Left lung (tissue), 4 donors: ENCODE measurements at regions not wholly inside any gene's neighbourhood (a gene's known extent, or its start where the extent isn't known, plus 50 kb on each side); places are given as distances from the start of the nearest gene placed in this dataset.
A peak's percentile ranks its signal among the peaks of the same experiment; 100 is the strongest.
"Not testable (repeated sequence)": the region's sequence is repeated elsewhere in the genome, so short reads cannot be mapped to it uniquely, and the experiment has no call there.

ENCODE experiments used
- ATAC-seq: fragments of 200-7000 bp; cut with Tn5 transposase; one replicate; pipeline ENCODE4 v1.9.1; 2020; ENCODE audit warnings: moderate library complexity
- DNase-seq, 4 donors: peaks; one replicate each; pipeline ENCODE4 v3.0.0-alpha.2; 2013 to 2020
- H3K27ac ChIP-seq, 2 donors: fragments of 200-600 bp; sonication (generic) in 1 of 2; one replicate each; pipeline versions ENCODE4 v1.5.0 to v1.8.0; 2020 to 2021
- H3K27me3 ChIP-seq, 2 donors: fragments of 200-600 bp; sonication (generic) in 1 of 2; one replicate each; pipeline versions ENCODE4 v1.5.0 to v1.8.0; 2020 to 2021
- H3K36me3 ChIP-seq, 2 donors: fragments of 200-600 bp; sonication (generic) in 1 of 2; one replicate each; pipeline versions ENCODE4 v1.5.0 to v1.8.0; 2020 to 2021
- H3K4me1 ChIP-seq, 2 donors: fragments of 200-600 bp; one replicate each; pipeline ENCODE4 v1.8.0; 2021
- H3K4me3 ChIP-seq, 2 donors: fragments of 200-600 bp; sonication (generic) in 1 of 2; one replicate each; pipeline versions ENCODE4 v1.5.0 to v1.8.0; 2020 to 2021; ENCODE audit warnings: mild to moderate bottlenecking in 1 of 2
- H3K9me3 ChIP-seq, 2 donors: fragments of 200-600 bp; sonication (generic) in 1 of 2; one replicate each; pipeline versions ENCODE4 v1.5.0 to v1.8.0; 2020 to 2021
- CTCF ChIP-seq, 2 donors: fragments of 200-600 bp; sonication (generic) in 1 of 2; IDR thresholded peaks; one replicate each; pipeline versions ENCODE4 v1.5.0 to v1.8.0; 2021; ENCODE audit warnings: antibody characterized with exemption in 2 of 2
- intact Hi-C, 2 donors: fragments of 100-400 bp; cut with DNase I; formaldehyde crosslinking; loops; one replicate each; pipeline versions ENCODE4 v1.11.2 to v1.14.2; 2022
- donor health status: DM: no; HTN: yes; CAD: no.
- donor health status: DM: no; HTN: no; CAD: no.

DNA sequence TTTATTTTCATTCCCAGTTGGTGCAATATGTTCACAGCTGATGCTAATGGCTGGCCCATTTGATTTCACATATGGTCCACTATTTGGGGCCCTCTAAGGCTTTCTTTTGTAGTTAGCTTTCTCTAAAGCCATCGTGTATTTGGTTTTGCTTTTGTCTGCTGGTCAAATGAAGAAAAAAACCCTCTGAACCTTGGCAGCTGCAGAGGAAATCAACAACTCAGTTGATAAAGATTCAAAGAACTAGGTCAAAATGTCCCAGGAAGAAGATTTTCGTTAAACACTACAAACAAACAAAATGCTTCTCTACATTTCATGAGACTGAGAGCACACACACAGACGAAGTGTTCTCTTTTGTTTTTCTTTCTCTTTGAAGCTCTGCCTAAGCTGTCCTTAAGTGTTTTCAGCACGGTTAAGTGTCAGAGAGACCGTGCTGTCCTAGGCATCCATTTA is 655.0 kb downstream of the RWDD3 start:
- Histone ChIP-seq H3K4me1 (no peaks in the 10 kb centered on the region), H3K4me3 (no peak overlapping the region), H3K27ac (no peak overlapping the region), H3K36me3 (no peaks in the 10 kb centered on the region), H3K27me3 (no peaks in the 10 kb centered on the region), H3K9me3 (peaks cover 0 to 5% of the 10 kb centered on the region in 2 donors)
- no peak for TF ChIP-seq CTCF (IDR thresholded peaks at IDR 0.05)
- intact Hi-C loops: no loop called here
- DNase-seq: peak in 2 of 4 donors; percentile 14 to 16
- no peak for ATAC-seq

DNA sequence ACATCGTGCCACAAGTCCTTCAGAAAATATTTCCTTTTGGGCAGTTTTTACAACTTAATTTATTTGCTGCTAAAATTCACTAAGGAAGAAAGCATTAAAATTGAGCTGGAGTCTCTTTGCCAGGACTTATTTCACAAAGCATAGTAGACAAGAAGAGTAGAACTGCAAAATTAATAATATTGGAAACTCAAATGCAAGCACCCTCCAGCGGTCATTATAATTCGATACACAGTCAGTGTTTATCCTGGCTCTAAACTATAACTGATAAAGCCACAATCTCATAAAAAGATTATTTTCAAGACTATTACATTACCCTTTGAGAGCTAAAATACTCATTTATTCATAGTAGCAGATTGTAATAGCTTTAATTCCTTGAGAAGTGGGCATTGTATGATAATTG is 655.4 kb downstream of the RWDD3 start:
- intact Hi-C loops: no loop called here
- DNase-seq: no peak
- TF ChIP-seq CTCF (IDR thresholded peaks at IDR 0.05): no peak
- H3K27ac ChIP-seq: no peak overlapping the region
- no peaks in the 10 kb centered on the region for H3K4me1 ChIP-seq
- ATAC-seq: no peak
- no peak overlapping the region for H3K4me3 ChIP-seq
- peaks cover 0 to 5% of the 10 kb centered on the region in 2 donors for H3K9me3 ChIP-seq
- no peaks in the 10 kb centered on the region for H3K36me3 ChIP-seq
- H3K27me3 ChIP-seq: no peaks in the 10 kb centered on the region

GRCh38 chr1:95893921-95894320 is 659.9 kb downstream of the RWDD3 start:
- Histone ChIP-seq H3K27me3 (no peaks in the 10 kb centered on the region), H3K27ac (no peak overlapping the region), H3K36me3 (no peaks in the 10 kb centered on the region), H3K4me1 (no peaks in the 10 kb centered on the region), H3K4me3 (no peak overlapping the region), H3K9me3 (peaks cover 0 to 25% of the 10 kb centered on the region in 2 donors)
- intact Hi-C loops: no loop called here
- DNase-seq: no peak
- TF ChIP-seq CTCF (IDR thresholded peaks at IDR 0.05): no peak
- no peak for ATAC-seq

- TF ChIP-seq CTCF (IDR thresholded peaks at IDR 0.05): no peak
- Histone ChIP-seq H3K36me3 (no peaks in the 10 kb centered on the region), H3K27me3 (no peaks in the 10 kb centered on the region), H3K27ac (no peak overlapping the region), H3K4me3 (no peak overlapping the region), H3K4me1 (no peaks in the 10 kb centered on the region), H3K9me3 (peaks cover 0 to 5% of the 10 kb centered on the region in 2 donors)
- intact Hi-C loops: no loop called here
- DNase-seq (no peak), ATAC-seq (no peak)
Observed at GRCh38 chr1:95903060-95903459, 669.0 kb downstream of the RWDD3 start.

GRCh38 chr1:95905818-95906395 is 671.9 kb downstream of the RWDD3 start:
- Histone ChIP-seq H3K27me3 (no peaks in the 10 kb centered on the region), H3K36me3 (no peaks in the 10 kb centered on the region), H3K27ac (no peak overlapping the region), H3K4me3 (no peak overlapping the region), H3K9me3 (peaks cover 0 to 5% of the 10 kb centered on the region in 2 donors), H3K4me1 (no peaks in the 10 kb centered on the region)
- DNase-seq: no peak
- no peak for ATAC-seq
- TF ChIP-seq CTCF (IDR thresholded peaks at IDR 0.05): no peak
- intact Hi-C loops: no loop called here

GRCh38 chr1:95911739-95912138 is 677.7 kb downstream of the RWDD3 start:
- H3K36me3 ChIP-seq, ATAC-seq, H3K27ac ChIP-seq, DNase-seq, H3K27me3 ChIP-seq, H3K4me3 ChIP-seq, intact Hi-C loops, H3K4me1 ChIP-seq: not testable (repeated sequence)
- H3K9me3 ChIP-seq: peaks cover 0 to 49% of the 10 kb centered on the region in 2 donors
